Stimulated activated CD4-positive, alpha-beta T cell treated with anti-CD3 and anti-CD28 coated beads, Interleukin-4, amount 100 ng/mL, for 48 hours (primary cell): ENCODE measurements at regions not wholly inside any gene's neighbourhood (a gene's known extent, or its start where the extent isn't known, plus 50 kb on each side); places are given as distances from the start of the nearest gene placed in this dataset.
"Not testable (repeated sequence)": the region's sequence is repeated elsewhere in the genome, so short reads cannot be mapped to it uniquely, and the experiment has no call there.

ENCODE experiments used
- DNase-seq, 2 donors: peaks; one replicate each; pipeline ENCODE4 v3.0.0-alpha.2; 2020; ENCODE audit warnings: low read depth in 2 of 2

DNA sequence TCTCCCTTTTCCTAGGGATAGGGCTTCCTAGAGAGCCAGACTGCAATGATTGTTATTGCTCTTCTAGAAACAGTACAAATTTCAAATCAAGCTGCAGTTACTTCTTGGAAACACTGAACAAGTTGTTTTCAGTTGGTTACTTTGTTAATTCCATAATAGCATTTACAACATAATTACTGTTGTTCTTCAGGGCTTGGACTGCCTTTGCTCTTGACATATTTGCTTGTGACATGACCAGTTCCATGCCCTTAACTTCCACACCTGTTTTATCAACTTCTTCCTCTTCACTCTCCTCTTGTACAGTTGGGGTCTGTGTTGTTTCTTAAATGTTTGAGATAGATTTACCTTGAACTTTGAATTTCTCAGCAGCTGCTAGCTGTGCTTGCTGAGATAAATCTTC is 104.4 kb downstream of the SEC23IP start:
- no peak for DNase-seq

DNA sequence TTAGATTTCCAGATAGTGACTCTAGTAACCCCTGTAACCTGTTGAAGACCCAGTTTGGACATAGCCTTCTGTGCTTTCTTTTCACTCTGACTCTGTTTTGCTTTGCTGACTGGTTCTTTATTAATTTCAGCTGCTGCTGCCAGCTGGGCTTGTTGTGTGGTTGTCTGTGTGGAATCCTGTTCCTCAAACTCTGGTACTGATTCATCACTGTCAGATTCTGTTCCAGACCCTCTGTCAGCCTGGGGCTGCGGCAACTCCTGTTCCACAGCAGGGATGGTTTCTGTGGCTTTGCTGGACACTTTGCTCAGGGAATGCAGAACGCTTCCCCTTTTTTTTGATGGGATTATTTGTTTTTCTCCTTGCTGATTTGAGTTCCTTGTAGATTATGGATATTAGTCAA is 104.9 kb downstream of the SEC23IP start:
- DNase-seq, result no peak

DNA sequence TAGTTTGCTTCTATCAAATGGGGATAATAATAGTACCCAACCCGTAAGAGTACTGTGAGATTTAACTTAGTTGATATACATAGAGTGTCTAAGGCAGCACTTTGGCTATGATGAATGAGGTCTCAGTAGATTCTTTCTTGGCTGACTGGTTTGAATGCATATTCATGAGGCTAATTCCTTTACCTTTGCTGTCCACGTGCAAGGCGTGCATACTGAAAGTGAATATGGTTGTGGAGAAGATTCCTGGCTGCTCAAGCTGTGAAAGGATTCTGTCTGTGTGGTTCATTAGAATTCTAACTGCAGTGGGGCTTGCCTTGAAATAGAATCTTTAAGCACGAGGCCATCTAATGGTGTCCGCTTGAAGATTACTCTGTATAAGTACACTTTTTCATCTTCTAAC is 110.3 kb downstream of the SEC23IP start:
- no peak for DNase-seq

DNA sequence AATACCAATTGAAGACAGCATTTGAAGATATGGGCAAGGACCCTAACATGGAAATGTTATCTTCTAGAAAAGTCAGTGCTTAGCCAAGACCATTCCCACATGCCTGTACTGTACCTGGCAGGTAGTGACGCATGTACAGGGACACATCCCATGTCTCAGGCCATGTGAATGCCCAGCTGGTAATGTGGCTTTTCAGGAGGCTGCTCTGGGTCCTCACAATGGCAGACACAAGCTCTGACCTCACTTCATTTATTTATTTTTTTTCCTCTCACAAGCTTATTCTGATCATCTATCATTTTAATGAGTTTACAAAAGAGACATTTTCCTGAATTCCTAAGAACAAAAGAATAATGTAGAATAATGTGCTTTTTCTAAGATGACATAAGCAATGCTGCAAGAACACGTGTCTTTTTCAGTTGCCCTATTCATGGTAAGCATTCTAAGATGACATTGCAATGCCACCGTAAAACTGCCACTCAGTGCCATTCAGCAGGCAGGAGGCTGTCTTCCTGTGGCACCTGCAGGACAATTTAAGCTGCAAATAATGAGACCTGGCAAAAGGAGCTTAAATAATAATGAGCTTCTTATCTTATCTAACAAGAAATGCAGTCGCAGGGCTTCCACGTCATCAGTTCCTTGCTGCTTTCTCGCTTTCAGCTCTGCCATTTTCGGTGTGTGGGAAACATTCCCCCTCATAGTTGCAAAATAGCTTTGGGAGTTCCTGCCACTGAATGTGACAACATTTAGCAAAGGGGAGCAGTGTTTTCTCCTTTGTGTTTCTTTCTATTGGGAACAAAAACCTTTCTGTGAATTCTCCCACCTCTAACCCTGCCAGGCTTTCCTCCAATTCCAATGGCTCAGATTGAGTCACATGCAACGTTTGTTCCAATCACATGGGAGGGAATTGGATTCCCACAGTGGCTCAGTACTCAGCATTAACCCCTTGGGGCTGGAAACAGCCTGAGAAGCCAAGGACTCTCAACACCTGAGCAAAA is 113.0 kb downstream of the SEC23IP start:
- DNase-seq, result no peak

DNA sequence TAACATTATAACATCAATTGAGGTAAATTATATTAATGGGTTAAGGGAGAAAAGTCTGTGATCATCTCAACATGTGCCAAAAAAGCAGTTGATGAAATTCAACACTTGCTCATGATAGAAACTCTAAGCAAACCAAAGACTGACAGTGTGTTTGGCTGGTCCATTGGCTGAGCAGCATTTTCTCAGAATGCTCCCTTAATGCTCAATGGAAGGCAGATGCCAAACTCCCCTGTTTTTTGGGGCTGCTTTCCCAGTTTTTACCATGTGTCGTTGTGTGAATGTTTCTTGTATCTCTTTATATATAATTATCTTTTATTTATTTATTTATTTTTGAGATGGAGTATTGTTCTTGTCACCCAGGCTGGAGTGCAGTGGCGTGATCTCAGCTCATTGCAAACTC is 114.7 kb downstream of the SEC23IP start:
- no peak for DNase-seq

DNA sequence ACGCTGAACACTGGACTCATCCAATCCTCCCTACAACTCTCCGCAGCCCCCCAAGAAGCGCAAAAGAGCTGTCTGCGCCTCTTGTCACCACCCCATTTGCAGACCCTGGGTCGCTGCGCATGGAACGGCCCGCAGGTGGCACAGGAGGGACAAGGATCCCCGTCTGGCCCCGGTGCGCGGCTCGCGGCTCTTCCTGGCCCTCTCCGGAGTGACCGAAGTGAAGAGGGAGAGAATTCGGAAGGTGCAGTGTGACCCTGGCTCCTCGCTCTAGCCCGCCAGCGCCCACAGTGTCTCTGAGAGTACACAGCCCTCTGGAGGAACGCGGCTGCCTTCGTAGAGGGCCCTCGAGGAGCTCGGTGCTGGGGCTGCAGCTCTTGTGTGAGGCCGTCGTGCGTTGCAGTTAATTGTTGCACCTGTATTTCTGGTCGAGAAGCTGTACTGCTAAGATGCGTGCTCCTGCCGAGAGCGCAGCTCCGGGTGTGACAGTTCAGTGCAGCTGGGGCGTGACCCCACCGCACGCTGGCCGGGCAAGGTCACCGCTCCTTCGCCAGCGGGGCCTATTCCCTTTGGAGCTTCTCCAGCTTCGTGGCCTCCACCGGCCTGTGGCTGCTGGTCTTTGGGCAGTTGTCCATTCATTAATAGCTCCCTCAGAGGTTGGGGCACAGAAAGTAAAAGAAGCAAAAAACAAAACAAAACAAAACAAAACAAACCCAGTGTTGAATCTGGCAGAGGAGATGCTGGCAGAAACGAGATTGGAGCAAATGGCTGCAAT is 119.0 kb downstream of the SEC23IP start:
- no peak for DNase-seq

DNA sequence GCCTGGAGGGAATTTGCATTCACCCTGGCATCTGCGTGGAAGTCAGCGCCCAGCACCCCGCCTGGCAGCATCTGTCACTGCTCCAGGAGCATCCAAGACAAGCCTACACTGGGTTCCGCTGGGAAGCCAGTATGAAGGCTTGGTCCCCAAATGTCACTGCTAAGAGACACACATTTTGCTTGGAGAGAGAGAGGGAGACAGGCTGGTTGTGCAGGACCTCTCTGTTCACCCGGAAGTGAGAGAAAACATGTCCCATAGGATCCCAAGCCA is 119.5 kb downstream of the SEC23IP start:
- no peak for DNase-seq

DNA sequence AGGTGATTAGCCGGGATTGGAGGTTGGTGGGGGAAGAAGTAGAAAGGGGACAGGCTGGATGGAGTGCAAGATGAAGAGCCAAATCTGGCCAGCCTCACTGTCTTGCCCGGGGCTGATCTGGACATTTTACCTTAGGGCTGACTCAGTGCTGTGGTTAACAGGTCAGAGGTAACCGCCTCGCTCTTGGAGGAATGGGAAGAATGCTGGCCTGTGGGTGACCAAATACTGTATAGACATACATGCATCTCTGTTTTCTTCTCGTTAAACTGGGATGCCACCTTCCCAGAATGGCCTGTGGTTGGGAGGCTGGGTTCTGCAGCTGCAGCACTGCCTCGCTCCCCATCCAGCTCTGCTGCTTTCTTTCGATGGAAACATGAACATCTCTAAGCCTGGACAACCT is 120.0 kb downstream of the SEC23IP start:
- no peak for DNase-seq

DNA sequence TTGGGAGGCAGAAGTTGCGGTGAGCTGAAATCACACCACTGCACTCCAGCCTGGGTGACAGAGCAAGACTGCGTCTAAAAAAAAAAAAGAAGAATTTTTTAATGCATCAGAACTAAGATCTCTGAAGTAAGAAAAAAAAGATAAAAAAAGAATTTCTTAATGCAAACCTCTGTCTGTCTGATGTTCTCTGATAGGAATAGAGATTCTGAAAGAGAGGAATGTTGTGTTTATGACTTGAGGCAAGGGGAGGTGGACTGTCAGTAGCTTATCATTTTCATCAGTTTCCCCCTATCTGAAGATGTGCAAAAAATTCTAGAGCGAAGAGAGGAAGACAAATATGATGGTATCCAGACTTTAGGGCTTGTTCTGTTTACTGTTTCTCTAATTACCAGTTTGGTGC is 121.5 kb downstream of the SEC23IP start:
- no peak for DNase-seq

DNA sequence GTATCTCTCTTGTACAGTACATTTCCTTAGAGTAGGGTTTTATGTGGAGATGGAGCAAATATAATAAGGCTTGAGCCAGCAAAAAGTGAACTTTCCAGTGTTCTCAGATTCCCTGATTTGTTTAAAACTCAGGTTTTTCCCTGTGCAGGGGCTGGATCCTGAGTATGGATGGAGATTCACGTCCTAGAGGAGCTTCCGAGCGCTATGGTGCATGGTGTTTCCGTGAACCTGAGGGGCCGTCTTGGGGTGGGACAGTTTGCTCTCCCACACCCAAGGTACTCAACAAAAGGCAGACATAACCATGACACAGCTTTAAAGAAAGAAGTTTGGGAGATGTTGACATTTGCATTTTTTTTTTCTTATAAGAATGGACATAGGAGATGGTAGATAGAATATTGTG is 122.5 kb downstream of the SEC23IP start:
- no peak for DNase-seq

DNA sequence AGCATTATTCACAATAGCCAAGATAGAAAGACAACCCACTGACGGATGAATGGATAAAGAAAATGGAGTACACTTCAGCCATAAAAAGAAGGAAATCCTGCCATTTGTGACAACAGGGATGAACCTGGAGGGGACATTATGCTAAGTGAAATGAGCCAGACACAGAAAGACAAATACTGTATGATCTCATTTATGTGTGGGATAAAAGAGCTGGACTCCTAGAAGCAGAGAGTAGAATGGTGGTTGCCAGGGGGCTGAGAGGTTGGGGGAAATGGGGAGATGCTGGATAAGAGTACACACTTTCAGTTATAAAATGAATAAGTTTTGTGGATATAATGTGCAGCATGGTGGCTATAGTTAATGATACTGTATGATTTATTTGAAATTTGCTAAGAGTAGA is 124.4 kb downstream of the SEC23IP start:
- no peak for DNase-seq

DNA sequence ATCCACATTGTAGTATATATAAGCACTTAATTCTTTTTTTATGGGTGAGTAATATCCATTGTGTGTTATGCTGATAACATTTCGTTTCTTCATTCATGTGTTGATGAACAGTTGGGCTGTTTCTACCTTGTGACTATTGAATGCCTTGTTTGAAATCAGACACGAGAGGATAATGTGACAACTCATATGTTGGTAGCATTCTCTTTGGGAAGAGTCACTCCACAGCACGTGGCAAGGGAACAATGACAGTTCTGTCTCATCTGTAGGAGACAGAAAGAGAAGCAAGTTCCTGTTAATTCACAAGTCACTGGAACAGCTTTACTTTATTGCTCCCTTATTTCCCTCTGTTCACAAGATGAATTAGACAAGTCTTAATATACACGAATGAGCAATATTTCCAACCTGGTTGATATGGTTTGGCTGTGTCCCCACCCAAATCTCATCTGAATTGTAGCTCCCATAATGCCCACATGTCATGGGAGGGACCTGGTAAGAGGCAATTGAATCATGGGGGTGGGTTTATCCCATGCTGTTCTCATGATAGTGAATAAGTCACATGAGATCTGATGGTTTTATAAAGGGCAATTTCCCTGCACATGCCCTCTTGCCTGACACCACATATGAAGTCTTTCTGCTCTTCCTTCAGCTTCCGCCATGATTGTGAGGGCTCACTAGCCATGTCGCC is 125.3 kb downstream of the SEC23IP start:
- no peak for DNase-seq

DNA sequence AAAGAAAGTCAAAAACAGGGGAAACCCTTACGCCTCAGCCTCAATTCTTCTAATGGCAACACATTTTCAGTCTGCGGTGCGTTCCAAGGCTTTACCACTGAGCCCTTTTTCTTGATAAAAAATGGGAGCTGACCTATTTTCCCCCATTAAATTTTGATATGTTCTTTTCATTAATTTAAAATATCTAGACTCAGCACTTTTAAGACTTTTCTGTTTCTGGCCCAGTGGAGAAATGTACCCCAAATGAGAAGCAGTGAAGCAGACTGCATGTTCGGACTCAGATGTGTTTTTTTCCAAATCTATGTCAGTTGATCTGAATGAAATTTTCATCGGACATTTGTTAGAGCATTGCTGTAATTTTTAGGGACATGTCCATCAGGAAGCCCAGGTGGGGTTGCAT is 126.2 kb downstream of the SEC23IP start:
- no peak for DNase-seq

DNA sequence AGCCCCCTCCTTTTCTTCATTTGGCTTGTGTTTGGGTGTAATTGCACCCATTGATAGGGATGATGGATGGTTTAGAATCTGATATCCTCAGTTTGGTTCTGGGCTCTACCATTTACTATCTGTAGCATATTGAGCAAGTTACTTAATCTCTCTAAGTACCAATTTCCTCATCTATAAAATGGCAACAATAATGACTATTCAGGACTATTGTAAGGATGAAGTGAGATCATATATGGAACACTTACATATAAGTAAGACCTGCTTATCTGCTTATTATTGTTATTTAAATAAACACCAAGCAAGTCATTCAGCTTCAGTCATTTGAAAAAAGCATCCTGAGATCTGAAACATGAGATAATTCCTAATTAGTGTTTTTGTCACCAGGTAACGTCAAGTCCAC is 127.0 kb downstream of the SEC23IP start:
- no peak for DNase-seq

DNA sequence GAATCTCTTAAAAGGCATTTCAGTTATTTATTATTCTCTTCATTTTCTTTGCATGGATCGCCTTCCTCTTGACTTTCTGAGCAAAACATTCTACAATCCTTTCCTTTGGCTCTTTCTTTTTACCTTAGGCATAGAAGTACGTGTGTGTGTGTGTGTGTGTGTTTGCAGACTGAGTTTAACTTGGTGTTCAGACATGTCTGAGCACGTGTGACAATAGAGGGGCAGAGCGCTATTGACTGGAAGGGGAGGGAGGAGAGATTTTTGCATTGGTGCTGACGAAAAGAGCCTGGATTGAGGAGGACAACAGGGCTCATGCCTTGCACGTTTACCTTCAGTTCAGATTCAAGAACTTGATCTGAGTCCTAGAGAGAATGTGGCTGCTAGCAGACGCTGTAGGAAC is 129.8 kb downstream of the SEC23IP start:
- no peak for DNase-seq

DNA sequence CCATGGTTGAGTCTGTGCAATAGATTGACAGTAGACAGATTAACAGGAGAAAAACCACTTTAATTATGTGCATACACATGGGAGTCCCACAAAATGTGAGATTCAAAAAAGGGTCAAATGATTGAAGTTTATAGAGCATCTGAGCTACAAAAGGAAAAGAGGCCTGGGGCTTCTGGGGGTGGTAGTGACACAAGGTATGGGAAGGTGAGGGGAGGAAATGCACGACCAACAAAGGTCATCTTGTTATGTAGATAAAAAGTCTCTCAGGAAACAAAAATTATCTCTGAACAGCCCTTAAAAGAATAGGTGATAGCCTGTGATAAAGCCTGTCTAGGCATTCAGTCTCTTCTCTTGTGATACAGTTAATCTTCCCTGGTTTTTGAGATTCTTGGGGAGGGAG is 141.7 kb downstream of the SEC23IP start:
- no peak for DNase-seq

DNA sequence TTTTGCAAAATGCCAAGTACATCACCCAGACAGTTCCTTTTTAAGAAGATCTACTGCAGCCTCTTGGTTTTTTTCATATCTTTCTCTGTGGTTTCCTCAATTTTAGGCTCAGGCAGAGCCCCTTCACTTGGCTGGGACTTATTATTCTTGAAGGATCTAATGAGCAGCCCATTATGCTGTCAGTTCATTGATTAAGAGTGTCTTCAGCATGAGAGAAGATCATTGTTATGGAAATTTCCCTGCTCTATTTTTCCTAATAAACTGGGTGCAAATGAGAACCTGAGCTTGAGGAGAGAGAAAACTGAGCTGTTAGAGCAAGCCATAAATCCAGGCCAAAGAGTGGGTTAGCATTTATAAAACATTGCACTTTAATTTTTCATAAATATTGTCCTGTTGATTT is 146.5 kb downstream of the SEC23IP start:
- no peak for DNase-seq

DNA sequence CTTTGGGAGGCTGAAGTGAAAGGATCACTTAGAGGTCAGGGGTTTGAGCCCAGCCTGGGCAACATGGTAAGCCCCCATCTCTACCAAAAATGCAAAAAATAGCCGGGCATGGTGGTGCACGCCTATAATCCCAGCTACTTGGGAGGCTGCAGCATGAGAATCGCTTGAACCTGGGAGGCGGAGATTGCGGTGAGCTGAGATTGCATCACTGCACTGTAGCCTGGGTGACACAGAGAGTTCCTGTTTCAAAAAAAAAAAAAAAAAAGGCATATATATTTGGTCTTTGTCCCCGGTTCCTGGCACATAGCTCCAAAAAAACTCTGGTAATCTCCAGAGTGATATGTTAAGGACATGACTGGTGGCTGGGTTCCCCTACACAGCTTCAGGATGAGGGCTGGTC is 147.3 kb downstream of the SEC23IP start:
- no peak for DNase-seq

DNA sequence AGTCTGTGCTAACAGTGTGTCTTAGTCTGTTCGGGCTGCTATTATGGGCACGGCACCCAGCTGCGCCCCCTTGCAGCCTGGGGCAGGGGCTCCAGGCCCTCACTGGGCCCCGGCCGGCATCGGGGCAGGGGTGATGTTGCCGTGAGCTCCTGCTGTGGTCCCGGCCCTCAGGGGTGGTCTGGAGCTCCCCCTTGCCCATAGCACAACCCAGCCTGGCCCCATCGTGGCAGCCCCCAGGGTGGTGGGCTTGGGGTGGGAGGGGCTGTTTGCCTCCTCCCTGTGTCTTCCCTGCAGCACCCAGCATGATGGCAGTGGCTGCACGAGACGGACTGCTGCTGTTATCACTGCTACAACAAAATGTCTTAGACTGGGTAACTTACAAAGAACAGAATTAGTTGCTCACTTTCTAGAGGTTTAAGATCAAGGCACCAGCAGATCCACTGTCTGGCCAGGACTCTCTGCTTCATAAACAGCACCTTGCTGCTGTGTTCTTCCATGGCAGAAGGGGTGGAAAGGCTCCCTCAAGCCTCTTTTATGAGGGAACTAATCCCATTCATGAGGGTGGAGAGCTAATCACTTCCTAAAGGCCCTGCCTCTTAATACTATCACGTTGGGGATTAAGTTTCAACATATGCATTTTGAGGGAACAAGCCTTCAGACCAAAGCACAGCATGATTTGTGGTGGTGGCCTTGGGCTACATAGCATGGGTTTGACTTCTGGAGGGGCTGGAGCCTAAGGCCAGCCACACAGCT is 149.5 kb downstream of the SEC23IP start:
- DNase-seq, result no peak

DNA sequence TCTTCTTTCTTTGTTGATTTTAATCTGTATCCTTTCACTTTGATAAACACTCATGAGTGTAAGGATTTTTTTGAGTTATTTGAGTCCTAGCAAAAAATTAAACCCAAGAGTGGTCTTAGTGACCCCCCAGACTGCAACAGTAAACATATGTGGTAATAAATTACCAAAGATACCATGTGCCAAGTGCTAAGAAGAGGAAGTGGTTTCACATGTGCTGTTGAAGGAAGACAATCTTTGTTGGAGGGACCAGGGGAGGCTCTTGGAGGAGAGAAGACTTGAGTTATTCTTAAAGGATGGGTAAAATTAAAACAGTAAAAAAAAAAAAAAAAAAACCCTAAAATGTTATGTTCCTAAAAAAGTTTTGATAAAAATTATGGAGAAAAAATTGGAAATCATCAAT is 150.2 kb downstream of the SEC23IP start:
- no peak for DNase-seq

DNA sequence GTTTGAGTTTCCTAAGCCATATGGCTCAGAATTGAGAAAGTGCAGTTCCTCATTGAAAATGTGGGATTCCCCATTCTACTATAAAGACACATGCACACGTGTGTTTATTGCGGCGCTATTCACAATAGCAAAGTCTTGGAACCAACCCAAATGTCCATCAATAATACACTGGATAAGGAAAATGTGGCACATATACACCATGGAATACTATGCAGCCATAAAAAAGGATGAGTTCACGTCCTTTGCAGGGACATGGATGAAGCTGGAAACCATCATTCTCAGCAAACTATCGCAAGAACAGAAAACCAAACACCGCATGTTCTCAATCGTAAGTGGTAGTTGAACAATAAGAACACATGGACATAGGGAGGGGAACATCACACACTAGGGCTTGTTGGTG is 154.8 kb downstream of the SEC23IP start:
- not testable (repeated sequence) for DNase-seq

DNA sequence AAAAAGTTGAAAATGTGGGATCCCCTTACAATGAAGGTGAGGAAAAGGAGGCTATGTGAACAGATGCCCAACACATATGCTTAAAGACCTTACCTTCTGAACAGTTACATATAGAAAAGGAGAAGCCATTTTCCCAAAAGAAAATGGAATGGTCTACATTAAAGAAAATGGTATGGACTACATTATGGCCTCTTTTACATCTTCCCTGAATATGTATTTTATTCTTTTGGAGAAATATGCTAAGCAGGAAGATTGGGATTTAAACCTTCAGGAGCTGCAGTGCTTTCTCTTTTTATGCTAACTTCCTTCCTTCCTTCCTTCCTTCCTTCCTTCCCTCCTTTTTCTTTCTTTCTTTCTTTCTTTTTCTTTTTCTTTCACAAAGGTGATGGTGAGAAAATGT is 155.4 kb downstream of the SEC23IP start:
- DNase-seq, result no peak
